HepG2 (cell line): ENCODE measurements at regions not wholly inside any gene's neighbourhood (a gene's known extent, or its start where the extent isn't known, plus 50 kb on each side); places are given as distances from the start of the nearest gene placed in this dataset.

Experiments
- ATAC-seq: fragments of 200-7000 bp; cut with Tn5 transposase; 3 replicates; pipeline ENCODE4 v1.9.1; 2020; ENCODE audit warnings: mild to moderate bottlenecking, moderate library complexity
- BruUV-seq: library from RNA; stranded (reverse); fragments of 400-500 nt; replicated peaks from 2 replicates; lab custom pipeline; 2021; lab: Mats Ljungman, UMichigan
- CTCF ChIA-PET: fragments of 300-600 bp; formaldehyde crosslinking; extraction: SDS; loops from one replicate; lab custom pipeline; 2021; ENCODE audit warnings: low total read pairs, inconsistent platforms, low intra/inter-chr PET ratio; lab: Yijun Ruan, JAX
- POLR2A ChIA-PET: fragments of 350-600 bp; sonication (Branson Sonifier 250); formaldehyde crosslinking; loops from one replicate; lab custom pipeline; 2020; ENCODE audit warnings: antibody characterized with exemption, inconsistent platforms; lab: Yijun Ruan, JAX
- DNase-seq: peaks from one replicate; pipeline ENCODE4 v3.0.0-alpha.2; 2015; ENCODE audit warnings: low spot score
- FAIRE-seq: peaks from 3 replicates; lab custom pipeline; 2011; peaks lifted over from hg19 to GRCh38; lab: Jason Lieb, UNC
- H2AFZ ChIP-seq: one replicate; pipeline ENCODE4 v1.6.1; 2011; ENCODE audit warnings: low read length, inconsistent platforms
- H3K27ac ChIP-seq: fragments of 300-600 bp; 3 replicates; pipeline ENCODE4 v1.8.0; 2011; ENCODE audit warnings: mixed run types, mild to moderate bottlenecking, mixed read lengths, low read length, inconsistent platforms; ENCODE audit not compliant: insufficient read depth; ENCODE audit errors: extremely low read length
- H3K27me3 ChIP-seq, 2 experiments: fragments of 200-600 bp in 1 of 2; 2 replicates in 1 of 2; 3 replicates in 1 of 2; pipeline versions ENCODE4 v1.6.0 to v1.8.0; 2011; ENCODE audit warnings: low read length in 2 of 2, mild to moderate bottlenecking in 2 of 2, moderate library complexity in 2 of 2, inconsistent platforms in 1 of 2; ENCODE audit not compliant: insufficient read depth in 2 of 2, control insufficient read depth in 1 of 2
- H3K36me3 ChIP-seq, 2 experiments: fragments of 200-600 bp in 1 of 2; replicated peaks in 1 of 2; 2 replicates in 1 of 2; 3 replicates in 1 of 2; pipeline versions ENCODE4 v1.5.1 to v1.8.0; 2011; ENCODE audit warnings: low read length in 2 of 2, inconsistent platforms in 1 of 2; ENCODE audit not compliant: insufficient read depth in 2 of 2, control insufficient read depth in 1 of 2
- H3K4me1 ChIP-seq: 2 replicates; pipeline ENCODE4 v1.5.1; 2012; ENCODE audit warnings: low read length, inconsistent platforms; ENCODE audit not compliant: insufficient read depth
- H3K4me2 ChIP-seq: 2 replicates; pipeline ENCODE4 v1.6.0; 2011; ENCODE audit warnings: low read depth, low read length, inconsistent platforms
- H3K4me3 ChIP-seq, 3 experiments: fragments of 200-600 bp in 1 of 3; sonication (generic), shearing (Covaris generic) in 1 of 3; replicated peaks in 1 of 3; 2 replicates each; pipeline ENCODE4 v1.5.1; 2011 to 2016; ENCODE audit warnings: low read length in 3 of 3, inconsistent platforms in 2 of 3, low read depth in 2 of 3, mild to moderate bottlenecking in 2 of 3, control low read depth in 1 of 3, mixed read lengths in 1 of 3; ENCODE audit not compliant: insufficient read depth in 1 of 3
- H3K79me2 ChIP-seq: one replicate; pipeline ENCODE4 v1.6.1; 2011; ENCODE audit warnings: low read length, inconsistent platforms; ENCODE audit not compliant: insufficient read depth
- H3K9ac ChIP-seq: 2 replicates; pipeline ENCODE4 v1.6.0; 2011; ENCODE audit warnings: mild to moderate bottlenecking, low read depth, low read length, inconsistent platforms; ENCODE audit not compliant: insufficient read depth
- H3K9me3 ChIP-seq: 2 replicates; pipeline ENCODE4 v1.5.1; 2012; ENCODE audit warnings: mild to moderate bottlenecking, low read length
- H4K20me1 ChIP-seq: 2 replicates; pipeline ENCODE4 v1.6.0; 2011; ENCODE audit warnings: inconsistent platforms, mild to moderate bottlenecking, low read length, moderate library complexity; ENCODE audit not compliant: insufficient read depth
- FOXK1 ChIP-seq: sonication (generic); formaldehyde crosslinking; IDR thresholded peaks from 2 replicates; pipeline ENCODE4 v1.4.0; 2020; ENCODE audit warnings: low read depth, missing genetic modification reagents, borderline replicate concordance
- HNRNPL ChIP-seq: fragments of 200-400 bp; formaldehyde crosslinking; IDR thresholded peaks from 2 replicates; pipeline ENCODE4 v1.6.1; 2017; ENCODE audit warnings: mild to moderate bottlenecking, low read depth, low read length
- HOXA3 ChIP-seq: sonication (generic); formaldehyde crosslinking; IDR thresholded peaks from 2 replicates; pipeline ENCODE4 v1.5.0; 2020; ENCODE audit warnings: missing genetic modification reagents
- NR2F2 ChIP-seq: IDR thresholded peaks from 2 replicates; pipeline ENCODE4 v1.6.1; 2012; ENCODE audit warnings: low read depth, inconsistent platforms, borderline replicate concordance
- PAX8 ChIP-seq: sonication (generic); formaldehyde crosslinking; IDR thresholded peaks from 2 replicates; pipeline ENCODE4 v1.8.0; 2022; ENCODE audit warnings: mild to moderate bottlenecking, missing genetic modification reagents, borderline replicate concordance
- TARDBP ChIP-seq: sonication (generic); formaldehyde crosslinking; IDR thresholded peaks from 2 replicates; pipeline ENCODE4 v1.8.0; 2022; ENCODE audit warnings: mild to moderate bottlenecking, missing genetic modification reagents
- YEATS2 ChIP-seq: sonication (generic); formaldehyde crosslinking; IDR thresholded peaks from 2 replicates; pipeline ENCODE4 v1.4.0; 2020; ENCODE audit warnings: missing genetic modification reagents, borderline replicate concordance
- ZMYM2 ChIP-seq: sonication (generic); formaldehyde crosslinking; IDR thresholded peaks from 2 replicates; pipeline ENCODE4 v1.8.0; 2022; ENCODE audit warnings: mild to moderate bottlenecking, missing genetic modification reagents
- ZNF496 ChIP-seq: sonication (generic); formaldehyde crosslinking; IDR thresholded peaks from 2 replicates; pipeline ENCODE4 v1.8.1; 2023; ENCODE audit warnings: mild to moderate bottlenecking, moderate library complexity, missing genetic modification reagents; ENCODE audit not compliant: insufficient replicate concordance
- ZNF543 ChIP-seq: sonication (generic); formaldehyde crosslinking; IDR thresholded peaks from 2 replicates; pipeline ENCODE4 v1.4.0; 2020; ENCODE audit warnings: mild to moderate bottlenecking, missing genetic modification reagents
- ZNF616 ChIP-seq: sonication (generic); formaldehyde crosslinking; IDR thresholded peaks from 2 replicates; pipeline ENCODE4 v1.5.0; 2020; ENCODE audit warnings: low read depth, mild to moderate bottlenecking, missing genetic modification reagents
- ZSCAN21 ChIP-seq: sonication (generic); formaldehyde crosslinking; IDR thresholded peaks from 2 replicates; pipeline ENCODE4 v1.8.0; 2022; ENCODE audit warnings: mild to moderate bottlenecking, missing genetic modification reagents, moderate library complexity, borderline replicate concordance
- WGBS: methylation state at CpG from one replicate; pipeline ENCODE4 v1.1.6; 2017; ENCODE audit warnings: low lambda C conversion rate; 5-methylcytosine and 5-hydroxymethylcytosine counted together
- in situ Hi-C: cut with HindIII; loops from 2 replicates; pipeline ENCODE4 v1.10.0; 2017; ENCODE audit warnings: low pct_unique_long_range_greater_than_20kb; ENCODE audit not compliant: extremely low pct_ligation_motif_present
- intact Hi-C: fragments of 100-400 bp; cut with micrococcal nuclease; formaldehyde crosslinking; loops from one replicate; pipeline ENCODE4 v1.10.0; 2022; ENCODE audit not compliant: unreplicated experiment
- TF ChIP-seq, protein P1 (sequence below): sonication (generic); formaldehyde crosslinking; IDR thresholded peaks from 2 replicates; pipeline ENCODE4 v1.4.0; 2020; ENCODE audit warnings: missing genetic modification reagents
- TF ChIP-seq, protein P2 (sequence below): sonication (generic); formaldehyde crosslinking; IDR thresholded peaks from 2 replicates; pipeline ENCODE4 v1.4.0; 2020; ENCODE audit warnings: missing genetic modification reagents, borderline replicate concordance

DNA sequence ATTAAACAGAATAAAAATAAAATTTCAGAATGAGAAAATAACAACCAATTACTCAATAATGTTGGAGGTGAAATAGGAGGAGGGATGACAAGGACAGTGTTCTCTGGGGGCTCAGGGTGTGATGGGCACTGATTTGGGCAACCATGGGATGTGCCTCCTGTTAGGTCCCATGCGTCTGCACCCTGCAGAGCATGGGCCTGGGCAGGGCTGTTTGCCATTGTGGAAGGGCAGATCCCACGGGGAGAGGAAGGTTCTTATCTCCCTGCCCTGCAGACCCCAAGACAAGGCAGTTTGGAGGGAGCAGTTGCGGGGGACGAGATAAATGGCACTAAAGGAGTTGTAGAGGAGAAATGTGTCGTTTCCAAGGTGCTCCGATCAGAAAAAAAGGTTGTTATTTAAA is 206.3 kb downstream of the THBS2 start:
- POLR2A ChIA-PET: no interaction called here
- Histone ChIP-seq H3K9me3 (no peaks in the 10 kb centered on the region), H3K36me3 (no peaks in the 10 kb centered on the region), H3K4me1 (no peaks in the 10 kb centered on the region), H2AFZ (no peak overlapping the region)
- ATAC-seq: no peak
- FAIRE-seq: no peak
- 45% methylated on average over 6 of the region's 6 CpGs for WGBS
- no TSS peak for BruUV-seq
- intact Hi-C loops: no loop called here
- CTCF ChIA-PET: no interaction called here
- no peak for TF ChIP-seq ZMYM2 (CRISPR knock-in tag)
- no peak for TF ChIP-seq HOXA3 (CRISPR knock-in tag)
- TF ChIP-seq NR2F2: no peak
- TF ChIP-seq ZNF496 (CRISPR knock-in tag): no peak
- no peak for TF ChIP-seq TARDBP (CRISPR knock-in tag)
- no peak for TF ChIP-seq ZNF616 (CRISPR knock-in tag)
- no peak for TF ChIP-seq ZNF543 (CRISPR knock-in tag)
- TF ChIP-seq, protein P1, sequence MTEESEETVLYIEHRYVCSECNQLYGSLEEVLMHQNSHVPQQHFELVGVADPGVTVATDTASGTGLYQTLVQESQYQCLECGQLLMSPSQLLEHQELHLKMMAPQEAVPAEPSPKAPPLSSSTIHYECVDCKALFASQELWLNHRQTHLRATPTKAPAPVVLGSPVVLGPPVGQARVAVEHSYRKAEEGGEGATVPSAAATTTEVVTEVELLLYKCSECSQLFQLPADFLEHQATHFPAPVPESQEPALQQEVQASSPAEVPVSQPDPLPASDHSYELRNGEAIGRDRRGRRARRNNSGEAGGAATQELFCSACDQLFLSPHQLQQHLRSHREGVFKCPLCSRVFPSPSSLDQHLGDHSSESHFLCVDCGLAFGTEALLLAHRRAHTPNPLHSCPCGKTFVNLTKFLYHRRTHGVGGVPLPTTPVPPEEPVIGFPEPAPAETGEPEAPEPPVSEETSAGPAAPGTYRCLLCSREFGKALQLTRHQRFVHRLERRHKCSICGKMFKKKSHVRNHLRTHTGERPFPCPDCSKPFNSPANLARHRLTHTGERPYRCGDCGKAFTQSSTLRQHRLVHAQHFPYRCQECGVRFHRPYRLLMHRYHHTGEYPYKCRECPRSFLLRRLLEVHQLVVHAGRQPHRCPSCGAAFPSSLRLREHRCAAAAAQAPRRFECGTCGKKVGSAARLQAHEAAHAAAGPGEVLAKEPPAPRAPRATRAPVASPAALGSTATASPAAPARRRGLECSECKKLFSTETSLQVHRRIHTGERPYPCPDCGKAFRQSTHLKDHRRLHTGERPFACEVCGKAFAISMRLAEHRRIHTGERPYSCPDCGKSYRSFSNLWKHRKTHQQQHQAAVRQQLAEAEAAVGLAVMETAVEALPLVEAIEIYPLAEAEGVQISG (CRISPR knock-in tag): no peak
- TF ChIP-seq HNRNPL: no peak
- no peak for TF ChIP-seq ZSCAN21
- no peak for TF ChIP-seq PAX8 (CRISPR knock-in tag)
- TF ChIP-seq, protein P2, sequence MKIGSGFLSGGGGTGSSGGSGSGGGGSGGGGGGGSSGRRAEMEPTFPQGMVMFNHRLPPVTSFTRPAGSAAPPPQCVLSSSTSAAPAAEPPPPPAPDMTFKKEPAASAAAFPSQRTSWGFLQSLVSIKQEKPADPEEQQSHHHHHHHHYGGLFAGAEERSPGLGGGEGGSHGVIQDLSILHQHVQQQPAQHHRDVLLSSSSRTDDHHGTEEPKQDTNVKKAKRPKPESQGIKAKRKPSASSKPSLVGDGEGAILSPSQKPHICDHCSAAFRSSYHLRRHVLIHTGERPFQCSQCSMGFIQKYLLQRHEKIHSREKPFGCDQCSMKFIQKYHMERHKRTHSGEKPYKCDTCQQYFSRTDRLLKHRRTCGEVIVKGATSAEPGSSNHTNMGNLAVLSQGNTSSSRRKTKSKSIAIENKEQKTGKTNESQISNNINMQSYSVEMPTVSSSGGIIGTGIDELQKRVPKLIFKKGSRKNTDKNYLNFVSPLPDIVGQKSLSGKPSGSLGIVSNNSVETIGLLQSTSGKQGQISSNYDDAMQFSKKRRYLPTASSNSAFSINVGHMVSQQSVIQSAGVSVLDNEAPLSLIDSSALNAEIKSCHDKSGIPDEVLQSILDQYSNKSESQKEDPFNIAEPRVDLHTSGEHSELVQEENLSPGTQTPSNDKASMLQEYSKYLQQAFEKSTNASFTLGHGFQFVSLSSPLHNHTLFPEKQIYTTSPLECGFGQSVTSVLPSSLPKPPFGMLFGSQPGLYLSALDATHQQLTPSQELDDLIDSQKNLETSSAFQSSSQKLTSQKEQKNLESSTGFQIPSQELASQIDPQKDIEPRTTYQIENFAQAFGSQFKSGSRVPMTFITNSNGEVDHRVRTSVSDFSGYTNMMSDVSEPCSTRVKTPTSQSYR (CRISPR knock-in tag): no peak
- no peak for TF ChIP-seq FOXK1 (CRISPR knock-in tag)
- no peak for TF ChIP-seq YEATS2 (CRISPR knock-in tag)
- TF ChIP-seq, all 625 proteins: peak for 0
- no peak overlapping the region for H3K9ac ChIP-seq
- in situ Hi-C loops: no loop called here
- H3K27me3 ChIP-seq: peaks cover 0 to 32% of the 10 kb centered on the region in 2 experiments; a peak in 4 of 5 replicates
- H3K4me3 ChIP-seq: no peak overlapping the region
- DNase-seq: no peak
- no peak overlapping the region for H3K4me2 ChIP-seq
- no peaks in the 10 kb centered on the region for H4K20me1 ChIP-seq
- no peaks in the 10 kb centered on the region for H3K79me2 ChIP-seq
- H3K27ac ChIP-seq: no peak overlapping the region
